ENCODE measurements at regions not wholly inside any gene's neighbourhood (a gene's known extent, or its start where the extent isn't known, plus 50 kb on each side); places are given as distances from the start of the nearest gene placed in this dataset.

DNA sequence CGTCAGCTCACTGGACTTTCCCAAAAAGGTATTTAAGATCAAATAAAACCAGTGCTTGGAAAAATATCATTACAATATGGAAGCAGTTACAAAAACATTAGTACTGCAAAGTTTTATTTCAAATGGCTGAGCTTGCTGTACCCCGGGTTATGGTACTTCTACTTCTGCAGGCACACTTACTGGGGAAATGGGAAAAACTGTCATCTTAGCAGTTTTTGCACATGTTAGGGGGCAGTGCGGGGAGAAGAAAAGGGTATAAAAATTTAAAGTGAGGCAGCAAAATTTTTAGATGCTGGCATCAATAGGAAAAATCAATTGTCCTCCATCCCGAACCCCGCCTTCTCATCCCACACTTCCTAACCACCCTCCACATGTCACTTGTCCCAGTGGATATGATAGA is 133.4 kb downstream of the ATG4C start:
- DNase-seq (ENCODE audit: low read depth in 2 of 2) = no peak

DNA sequence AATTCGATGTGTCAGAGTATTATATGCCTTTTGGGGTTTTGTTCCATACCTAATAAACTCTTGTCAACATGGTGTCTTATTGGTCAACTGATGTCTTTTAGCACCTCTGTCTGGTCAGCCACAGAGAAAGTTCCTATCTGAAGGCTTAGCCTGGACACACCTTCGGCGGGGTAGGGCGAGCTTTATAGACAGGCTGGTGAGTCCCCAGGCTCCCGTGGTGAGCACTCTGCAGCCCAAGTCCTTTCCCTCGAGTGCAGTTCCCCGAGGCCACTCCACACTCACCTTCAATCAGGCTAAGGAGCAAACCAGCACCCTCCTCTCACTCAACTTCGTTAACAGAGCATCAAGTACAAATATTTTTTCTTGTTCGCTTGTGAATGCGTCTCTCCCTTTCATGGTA is 133.9 kb downstream of the ATG4C start:
- no peak for DNase-seq (ENCODE audit: low read depth in 2 of 2)

DNA sequence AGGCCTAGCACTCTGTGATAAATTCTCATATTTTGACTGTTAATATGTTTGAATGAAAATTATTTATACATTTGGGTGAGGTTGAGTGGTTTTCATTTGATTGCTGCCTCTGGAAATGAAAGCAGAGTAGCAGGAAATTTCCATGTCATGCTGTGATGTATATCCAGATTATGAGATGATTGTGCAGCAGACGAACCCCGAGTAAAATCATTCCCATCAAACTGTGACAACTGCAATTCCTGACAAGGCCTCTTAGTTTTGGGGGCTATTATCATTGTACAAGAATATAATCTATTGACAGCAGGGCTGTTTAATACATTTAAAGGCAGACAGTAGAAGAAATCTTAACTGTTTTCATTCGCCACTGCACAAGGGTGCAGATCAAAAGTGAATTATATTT is 134.8 kb downstream of the ATG4C start:
- DNase-seq (ENCODE audit: low read depth in 2 of 2) = no peak

DNA sequence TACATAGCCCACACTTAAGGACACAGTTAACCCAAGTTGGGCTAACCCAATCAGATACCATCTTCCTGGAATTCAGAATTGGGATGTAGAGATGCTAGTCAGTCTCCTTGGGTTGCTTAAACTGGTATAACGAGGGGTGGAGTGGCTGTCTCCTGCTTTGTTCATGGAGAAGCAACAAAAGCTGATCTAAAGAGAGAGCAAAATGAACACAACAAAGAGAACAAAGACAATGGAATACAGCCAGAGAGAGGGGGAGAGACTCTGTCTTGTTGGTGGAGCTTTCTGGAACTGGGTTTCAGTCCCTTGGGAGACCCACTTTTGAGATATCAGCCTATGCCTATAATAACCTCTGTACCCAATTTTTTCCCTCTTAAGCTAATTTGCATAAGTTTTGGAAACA is 138.1 kb downstream of the ATG4C start:
- DNase-seq (ENCODE audit: low read depth in 2 of 2) = no peak

DNA sequence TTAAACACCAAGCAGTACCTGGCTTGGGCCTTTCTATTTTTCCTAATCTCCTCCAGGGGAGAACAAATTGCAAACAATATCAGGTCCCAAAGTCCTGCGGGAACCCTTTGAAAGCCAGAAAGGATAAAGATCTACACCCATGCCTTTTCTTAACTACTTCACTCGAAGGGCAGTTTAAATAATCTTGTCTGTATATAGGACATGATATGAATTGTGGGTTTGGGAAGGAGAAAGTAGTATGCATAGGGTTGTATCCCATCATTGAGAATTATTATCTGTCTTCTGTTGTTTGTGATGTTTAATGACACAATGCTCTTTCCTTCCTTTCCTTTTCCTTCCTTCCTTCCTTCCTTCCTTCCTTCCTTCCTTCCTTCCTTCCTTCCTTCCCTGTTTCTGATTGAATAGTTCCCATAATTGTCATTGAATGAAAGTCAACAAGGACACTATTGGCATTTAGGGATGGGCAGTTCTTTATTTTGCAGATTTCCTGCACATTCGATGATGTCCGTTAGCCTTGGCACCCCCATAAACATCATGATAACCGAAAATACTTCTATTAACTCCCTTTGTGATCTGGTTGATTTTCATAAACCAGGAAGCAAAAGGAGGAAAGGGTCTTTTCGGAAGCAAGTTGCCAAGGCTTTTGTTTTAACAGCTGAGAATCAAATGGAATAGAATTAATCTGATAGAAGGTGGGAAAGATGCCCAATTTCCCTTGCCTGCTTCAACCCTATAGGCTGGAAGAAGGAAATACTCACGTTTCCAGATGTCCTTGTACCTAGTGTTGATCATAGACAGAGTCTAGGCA is 141.3 kb downstream of the ATG4C start:
- DNase-seq (ENCODE audit: low read depth in 2 of 2) = no peak

DNA sequence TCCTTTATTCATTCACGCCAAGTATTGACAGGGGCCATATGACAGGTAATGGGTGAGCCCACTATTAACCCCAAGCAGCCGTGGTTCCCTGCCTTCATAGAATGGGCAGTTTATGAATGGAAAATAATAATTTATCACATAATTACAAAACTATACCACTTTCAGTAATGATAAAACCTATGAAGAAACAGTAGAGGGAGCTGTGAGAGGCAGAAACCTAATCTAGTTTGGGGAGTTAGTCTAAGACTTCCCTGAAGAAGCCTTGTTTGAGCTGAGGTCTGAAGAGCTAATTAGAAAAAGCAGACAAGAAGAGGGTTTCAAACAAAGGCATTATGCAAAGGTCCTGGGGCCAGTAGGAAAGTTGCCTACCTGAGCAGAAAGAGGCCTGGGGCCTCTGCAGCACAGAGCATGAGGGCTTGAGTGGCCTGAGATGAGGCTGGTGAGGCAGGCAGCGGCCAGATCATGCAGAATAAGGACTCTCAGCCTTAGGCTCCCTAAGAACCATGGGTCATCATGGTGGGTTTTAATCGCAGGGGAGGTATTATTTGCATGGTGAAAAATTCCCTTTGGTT is 142.8 kb downstream of the ATG4C start:
- DNase-seq (ENCODE audit: low read depth in 2 of 2) = no peak

DNA sequence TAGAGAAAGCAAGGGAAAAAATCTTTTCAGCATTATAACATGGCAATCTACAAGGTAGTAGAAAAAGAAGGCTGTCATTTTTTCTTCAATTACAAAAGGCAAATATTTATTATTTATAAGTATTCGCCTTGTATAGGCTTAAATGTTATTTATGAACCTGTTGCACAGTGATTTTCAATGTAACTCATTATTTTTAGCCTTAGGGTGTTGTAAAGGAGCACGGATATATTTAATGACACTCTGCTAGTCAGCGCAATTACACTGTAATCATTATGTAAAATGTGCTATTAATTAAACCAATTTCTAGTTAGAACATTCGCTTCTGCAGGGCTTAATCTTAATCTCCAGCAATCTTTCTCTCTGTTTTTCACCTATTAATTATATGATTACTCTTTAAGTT is 145.0 kb downstream of the ATG4C start:
- no peak for DNase-seq (ENCODE audit: low read depth in 2 of 2)

DNA sequence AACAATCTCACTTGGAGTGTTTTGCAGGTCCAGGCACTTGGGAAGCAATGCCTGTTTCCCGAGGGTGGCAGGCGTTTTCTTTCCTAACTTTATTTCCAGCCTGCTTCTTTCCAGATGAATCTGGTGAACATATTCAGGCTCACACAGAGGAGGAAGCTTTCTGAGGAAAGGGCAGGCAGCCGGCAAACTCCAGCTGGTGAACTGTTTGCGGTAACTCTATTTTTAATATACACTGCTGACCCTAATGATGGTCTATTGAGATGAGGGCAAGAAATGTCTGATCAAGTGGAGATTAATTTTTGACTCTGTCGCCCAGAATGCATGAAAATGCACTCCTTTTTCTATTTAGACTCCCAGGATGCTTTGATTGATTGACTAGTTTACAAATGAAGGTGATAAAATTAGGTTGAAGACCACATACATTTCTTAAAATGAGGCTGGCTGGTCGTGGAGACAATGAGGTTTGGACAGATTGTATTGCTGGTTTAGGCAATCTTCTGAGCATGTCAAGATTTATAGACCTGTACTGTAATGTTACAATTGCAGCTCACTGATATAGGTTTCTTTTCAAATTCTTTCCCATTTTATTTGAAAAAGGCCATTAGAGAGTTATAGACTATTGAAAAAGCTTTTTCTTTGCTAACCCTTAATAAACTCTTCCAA is 153.8 kb downstream of the ATG4C start:
- no peak for DNase-seq (ENCODE audit: low read depth in 2 of 2)

DNA sequence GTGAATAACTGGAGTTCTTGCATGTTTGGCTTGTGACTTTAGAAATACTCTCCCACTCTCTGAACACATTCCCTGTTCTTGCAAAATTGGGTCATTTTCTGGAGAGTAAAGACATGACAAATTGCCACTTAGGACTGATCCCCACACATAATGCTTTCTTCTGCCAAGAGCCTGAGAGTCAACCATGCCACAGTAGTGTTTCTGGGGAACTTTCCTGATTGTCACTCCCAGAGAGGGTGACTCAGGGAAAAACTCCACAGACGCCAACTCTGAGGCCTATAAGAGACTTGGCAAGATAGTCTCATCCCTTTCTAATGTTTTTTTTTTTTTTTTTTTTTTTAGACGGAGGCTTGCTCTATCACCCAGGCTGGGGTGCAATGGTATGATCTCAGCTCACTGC is 157.8 kb downstream of the ATG4C start:
- DNase-seq (ENCODE audit: low read depth in 2 of 2) = no peak

DNA sequence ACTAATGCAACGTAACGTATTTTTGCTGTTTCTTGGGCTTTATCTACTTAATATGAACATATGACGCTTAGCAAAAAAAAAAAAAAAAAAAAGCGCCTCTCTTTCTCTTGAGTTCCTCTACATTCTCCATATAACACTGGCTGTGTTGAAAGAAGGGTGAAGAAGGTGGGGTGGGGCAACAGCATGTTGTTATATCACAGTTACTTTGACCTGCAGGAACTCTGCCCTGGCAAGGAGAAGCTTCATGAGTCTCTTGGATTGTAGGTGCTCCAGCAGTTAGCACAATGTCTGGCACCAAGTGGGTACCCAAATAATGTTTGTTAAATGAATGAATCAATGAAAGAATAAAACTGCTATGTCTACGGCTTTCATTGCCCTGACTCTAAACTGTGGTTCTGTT is 162.6 kb downstream of the ATG4C start:
- no peak for DNase-seq (ENCODE audit: low read depth in 2 of 2)

DNA sequence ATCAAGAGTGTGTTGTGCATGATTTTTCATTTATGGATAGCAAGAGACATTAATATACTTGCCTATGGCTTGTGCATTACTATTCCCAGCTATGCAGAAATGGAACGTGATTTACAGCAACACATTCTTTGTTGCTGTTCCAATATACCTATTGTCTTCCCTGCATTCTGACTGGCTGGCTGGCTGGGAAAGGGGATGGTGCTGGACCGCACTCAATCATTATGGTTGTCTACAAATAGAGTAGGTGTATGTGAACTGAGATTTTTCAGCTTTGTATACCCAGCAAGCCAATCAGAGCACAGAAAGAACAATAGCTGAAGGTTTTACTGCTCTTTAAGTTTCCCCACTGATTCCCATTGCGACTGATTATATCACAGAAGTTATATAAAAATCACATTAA is 167.5 kb downstream of the ATG4C start:
- no peak for DNase-seq (ENCODE audit: low read depth in 2 of 2)

DNA sequence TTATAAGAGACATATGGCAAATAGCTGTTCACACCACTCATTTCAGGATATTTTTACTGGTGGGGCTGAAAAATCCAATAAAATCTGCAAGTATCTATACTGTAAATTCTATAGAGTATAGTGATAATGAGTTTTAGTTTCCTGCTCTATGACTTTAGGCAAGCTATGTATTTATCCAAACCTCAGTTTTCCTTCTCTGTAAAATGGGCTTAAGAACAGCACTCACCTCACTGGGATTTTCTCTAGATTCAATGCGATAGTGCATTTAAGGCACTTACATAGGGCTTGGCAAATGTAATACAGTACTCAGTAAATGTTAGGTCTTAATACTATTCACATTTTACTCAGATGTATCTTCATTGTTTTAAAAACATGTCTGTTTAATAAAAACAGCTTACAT is 168.7 kb downstream of the ATG4C start:
- DNase-seq (ENCODE audit: low read depth in 2 of 2) = no peak

DNA sequence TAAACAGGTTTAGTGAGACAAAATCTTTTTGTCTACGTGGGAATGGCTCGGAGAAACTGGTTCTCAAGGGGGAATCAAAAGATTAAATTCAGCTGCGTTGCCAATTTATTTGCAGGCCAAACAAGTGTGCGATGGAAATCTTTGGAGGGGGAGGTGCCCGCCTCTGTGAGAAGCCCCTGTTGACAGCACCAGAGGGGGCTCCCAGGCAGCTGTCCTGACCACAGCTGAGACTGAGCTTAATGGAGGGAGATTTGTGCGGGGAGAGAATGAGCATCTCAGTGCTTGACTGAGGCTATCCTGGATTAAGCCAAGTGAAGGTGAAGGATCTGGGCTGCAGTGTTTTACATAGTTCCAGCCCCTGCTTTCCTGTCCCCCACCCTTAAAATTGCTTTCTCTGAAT is 169.7 kb downstream of the ATG4C start:
- DNase-seq (ENCODE audit: low read depth in 2 of 2) = no peak

DNA sequence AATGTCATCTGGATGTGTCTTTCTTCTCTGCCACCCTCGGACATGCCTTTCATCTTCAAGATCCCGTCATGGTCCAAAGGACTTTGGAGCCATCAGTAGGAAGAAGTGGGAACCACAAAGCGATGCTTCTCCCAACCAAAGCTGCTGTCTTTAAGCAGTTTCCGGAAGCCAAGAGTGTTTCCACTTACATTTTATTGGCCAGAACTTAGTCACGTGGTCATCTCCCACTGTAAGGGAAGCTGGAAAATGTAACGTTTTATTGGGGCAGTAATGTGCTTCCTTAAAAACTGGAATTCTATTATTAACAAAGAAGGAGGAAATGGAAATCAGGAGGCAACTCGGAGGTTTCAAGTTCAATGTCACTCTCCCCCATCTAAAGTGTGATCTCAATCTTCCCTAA is 170.8 kb downstream of the ATG4C start:
- no peak for DNase-seq (ENCODE audit: low read depth in 2 of 2)

DNA sequence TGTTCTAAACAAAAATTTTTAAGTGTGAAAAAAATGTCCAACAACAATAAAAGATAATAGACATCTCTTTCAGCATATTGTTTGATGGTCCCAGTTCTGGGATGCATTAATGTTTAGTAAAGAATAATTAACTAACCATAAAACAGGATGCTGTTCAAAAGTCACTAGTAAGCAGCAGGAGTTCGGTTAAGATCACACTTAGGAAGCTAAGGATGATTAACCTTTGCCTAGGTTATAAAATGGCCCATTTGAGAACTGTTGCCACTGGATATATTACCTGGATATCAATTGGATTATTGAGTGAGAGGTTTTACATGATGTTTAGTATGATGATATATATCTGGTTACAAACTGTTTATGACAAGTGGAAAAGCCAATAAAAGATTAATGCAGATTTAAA is 171.7 kb downstream of the ATG4C start:
- no peak for DNase-seq (ENCODE audit: low read depth in 2 of 2)

DNA sequence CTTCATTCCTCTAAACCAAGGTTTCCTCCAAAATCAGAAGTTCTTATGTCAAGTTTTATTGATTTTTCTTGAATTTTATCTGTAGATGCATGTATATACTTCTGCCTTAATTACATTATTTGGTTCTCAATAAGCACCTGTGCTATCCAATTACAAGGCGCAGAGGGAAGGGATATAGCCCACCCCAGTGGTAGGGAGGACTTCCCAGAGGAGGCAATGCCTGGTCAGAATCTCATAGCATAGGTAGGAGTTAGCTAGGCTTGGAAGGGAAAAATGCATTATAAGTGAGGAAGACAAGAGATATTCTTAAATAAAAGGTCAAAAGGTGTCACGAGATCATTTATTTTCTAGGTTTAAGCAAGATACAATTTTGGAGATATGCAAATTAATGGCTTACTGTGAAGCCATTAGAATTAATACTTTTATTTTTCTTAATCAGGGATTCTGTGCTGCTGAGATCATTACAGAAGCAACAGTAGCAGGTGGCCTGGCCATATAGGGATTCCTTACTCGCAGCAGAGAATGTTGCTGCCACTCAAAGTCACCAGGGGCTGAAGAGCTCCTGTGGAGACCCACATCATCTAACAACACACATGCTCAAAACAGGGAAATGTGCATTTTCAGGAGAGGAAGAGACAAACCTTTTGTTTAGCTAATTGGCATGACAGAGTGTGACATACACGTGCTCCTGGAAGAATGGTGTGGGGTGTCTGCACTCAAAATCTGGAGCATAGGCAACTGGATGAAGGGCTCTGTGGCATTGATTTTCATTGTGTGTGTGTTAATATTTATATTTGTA is 178.3 kb downstream of the ATG4C start:
- no peak for DNase-seq (ENCODE audit: low read depth in 2 of 2)

DNA sequence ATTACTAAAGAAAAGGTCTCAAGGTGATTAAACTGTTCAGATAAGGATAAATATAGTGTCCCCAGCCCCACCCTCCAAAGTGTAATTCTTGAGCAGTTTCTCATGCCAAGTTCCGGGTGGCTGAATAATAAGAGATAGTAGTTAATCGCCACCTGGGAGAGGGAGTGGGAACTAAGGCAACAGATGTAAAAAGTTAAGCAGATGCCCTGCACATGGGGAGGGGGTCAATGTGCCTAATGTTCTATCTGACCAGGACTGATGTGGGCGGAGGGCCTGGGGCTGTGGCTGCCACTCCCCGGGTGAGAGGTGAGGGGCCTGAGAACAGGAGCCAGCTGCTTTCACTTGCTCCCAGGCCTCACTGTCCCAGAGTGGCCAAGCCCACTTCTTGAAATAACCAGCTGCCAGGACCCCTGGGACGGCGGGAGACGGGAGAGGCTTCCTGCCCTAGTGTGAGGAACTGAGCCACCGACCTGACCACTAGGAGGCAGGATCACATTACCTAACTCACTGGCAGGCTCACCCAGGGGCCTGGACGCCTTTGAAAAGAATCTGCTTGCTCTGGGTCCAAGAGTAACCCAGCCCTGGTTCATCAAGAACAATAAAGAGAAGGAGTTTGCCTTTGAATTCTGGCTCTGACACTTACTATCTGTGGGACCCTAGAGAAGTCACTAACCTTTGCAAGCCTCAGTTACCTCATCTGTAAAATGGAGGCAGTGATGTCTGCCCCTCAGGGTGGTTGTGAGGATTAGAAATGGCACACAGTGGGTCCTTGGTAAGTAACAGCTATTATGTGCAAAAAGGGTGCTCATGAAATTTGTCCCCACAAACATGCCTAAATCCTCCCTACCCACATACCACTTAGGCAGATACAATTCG is 179.2 kb downstream of the ATG4C start:
- DNase-seq (ENCODE audit: low read depth in 2 of 2) = peak; percentile 54 to 55

DNA sequence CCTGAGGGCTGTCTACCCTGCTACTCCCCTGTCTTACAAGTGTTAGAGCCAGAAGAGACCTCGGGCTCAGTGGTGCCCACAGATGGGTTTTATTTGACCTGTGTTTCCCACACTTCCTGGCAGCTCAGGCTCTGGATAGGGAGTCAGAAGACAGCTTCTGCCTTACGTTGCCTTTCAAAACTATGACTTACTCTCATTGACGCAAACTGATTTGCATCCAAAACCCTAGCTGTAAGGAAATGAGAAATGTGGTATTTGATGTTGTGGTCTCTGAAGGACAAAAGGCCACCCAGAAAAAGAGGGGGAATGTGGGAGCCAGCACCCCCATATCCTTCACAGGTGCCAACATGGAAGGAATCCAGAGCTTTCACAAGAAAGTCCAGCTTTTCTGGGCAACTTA is 180.2 kb downstream of the ATG4C start:
- no peak for DNase-seq (ENCODE audit: low read depth in 2 of 2)

DNA sequence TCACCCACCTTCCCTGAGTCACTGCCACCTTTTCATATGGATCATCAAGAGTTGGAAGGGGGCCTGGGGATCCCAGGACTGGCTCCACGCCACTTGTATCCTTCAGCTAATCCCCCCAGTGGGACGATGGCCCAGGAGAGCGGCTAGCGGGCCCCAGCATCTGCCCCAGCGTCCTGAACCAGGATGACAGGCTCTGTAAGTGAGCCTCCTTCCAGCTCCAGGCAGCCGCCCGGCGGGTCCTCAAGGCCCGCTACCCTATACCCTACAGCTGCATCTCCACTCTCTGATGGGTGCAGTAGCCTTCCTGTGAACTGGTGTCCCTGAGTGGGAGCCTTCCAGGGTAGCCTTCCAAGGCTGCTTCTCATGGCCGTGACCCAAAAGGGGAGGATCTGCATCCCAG is 183.1 kb downstream of the ATG4C start:
- DNase-seq (ENCODE audit: low read depth in 2 of 2) = no peak

DNA sequence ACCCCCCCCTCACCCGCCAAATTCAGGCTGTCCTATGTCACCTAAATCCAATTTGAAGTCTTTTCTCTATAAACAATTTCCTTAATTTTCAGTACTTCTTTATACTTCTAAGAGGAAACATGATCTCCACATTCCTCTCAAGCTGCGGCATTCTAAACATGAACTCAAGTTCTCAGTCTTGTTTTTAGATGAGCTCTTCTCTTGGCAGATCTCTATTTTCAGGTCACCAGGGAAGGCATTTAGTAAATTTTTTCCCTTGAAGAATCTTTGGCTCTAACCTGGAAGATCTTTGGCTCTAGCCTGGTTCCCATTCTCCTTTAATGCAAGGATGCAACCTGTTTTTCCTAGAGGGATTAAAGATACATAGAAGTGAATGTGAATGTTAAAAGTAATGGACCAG is 193.4 kb downstream of the ATG4C start:
- DNase-seq (ENCODE audit: low read depth in 2 of 2) = no peak

DNA sequence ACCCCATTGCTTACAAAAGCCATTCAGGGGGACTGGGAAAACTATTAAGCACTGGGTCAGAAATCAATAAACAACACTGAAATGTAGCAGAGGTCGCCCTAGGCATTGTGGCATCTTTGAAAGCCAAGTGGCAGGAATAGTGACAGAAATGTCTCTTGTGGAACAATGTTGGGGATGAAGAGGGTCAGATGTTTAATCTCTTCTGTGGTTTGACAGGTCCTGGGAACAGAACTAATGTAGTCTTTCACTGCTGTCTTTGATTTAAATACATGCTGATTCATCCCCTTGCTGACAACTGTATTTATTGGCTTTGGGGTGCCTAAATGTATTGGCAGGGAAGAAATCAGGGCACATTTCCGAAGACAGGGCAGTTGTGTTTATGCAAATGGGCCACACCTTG is 194.8 kb downstream of the ATG4C start:
- no peak for DNase-seq (ENCODE audit: low read depth in 2 of 2)

Measured in lung microvascular endothelial cell (primary cell).